GM12891 (cell line): ENCODE measurements at regions not wholly inside any gene's neighbourhood (a gene's known extent, or its start where the extent isn't known, plus 50 kb on each side); places are given as distances from the start of the nearest gene placed in this dataset.

Experiments used
- POLR2AphosphoS5 ChIP-seq: IDR thresholded peaks from 2 replicates; pipeline ENCODE4 v1.6.1; 2011; ENCODE audit warnings: low read depth, low read length, control low read depth
- TAF1 ChIP-seq: IDR thresholded peaks from 2 replicates; pipeline ENCODE4 v1.6.1; 2011; ENCODE audit warnings: low read depth, low read length, control low read depth

GRCh38 chr5:135100011-135100410, 66.0 kb upstream of the PITX1 start:
- no peak for TF ChIP-seq POLR2AphosphoS5
- TF ChIP-seq TAF1 = no peak
